HG03103 (cell line): ENCODE measurements at regions not wholly inside any gene's neighbourhood (a gene's known extent, or its start where the extent isn't known, plus 50 kb on each side); places are given as distances from the start of the nearest gene placed in this dataset.

Source experiments
- ATAC-seq: cut with Tn5 transposase; IDR thresholded peaks from one replicate; pipeline ENCODE4 v1.9.1; 2021; ENCODE audit warnings: low read depth; ENCODE audit not compliant: unreplicated experiment

DNA sequence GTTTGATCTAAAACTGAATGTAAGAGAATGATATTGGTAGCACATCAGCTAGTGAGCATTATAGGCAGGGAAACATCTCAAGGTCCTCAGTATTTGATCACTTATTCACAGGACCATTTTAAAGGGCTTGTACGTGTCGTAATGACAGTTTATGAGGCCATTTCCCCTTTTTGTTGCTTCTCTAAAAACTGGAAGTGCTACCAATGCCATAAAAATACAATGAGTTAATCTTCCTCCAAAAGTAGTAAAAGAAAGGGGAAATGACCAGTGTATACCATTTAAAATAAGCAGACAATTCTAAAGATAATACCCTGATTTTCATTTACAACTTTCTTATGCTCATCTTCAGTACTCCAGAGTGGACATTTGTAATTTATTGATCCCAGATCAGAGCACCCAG is 285.8 kb upstream of the PCSK5 start:
- no peak for ATAC-seq

DNA sequence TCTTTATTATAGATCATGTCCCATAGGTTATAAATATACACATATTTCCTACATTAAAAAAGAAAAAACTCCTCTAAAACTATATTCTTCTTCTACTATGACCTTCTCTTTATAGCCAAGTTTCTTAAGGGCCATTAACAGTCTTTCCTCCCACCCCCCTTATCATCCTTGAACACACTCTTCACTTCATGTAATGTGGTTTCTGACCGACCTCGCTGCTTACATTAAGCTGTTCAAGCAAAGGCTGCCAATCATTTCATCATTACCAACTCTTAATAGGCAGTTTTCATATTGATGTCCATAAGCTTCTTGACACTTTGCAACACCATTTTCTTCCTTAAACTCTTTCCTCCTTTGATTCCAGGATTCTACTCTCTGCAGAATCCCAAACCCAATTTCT is 283.0 kb upstream of the PCSK5 start:
- ATAC-seq, result no peak

DNA sequence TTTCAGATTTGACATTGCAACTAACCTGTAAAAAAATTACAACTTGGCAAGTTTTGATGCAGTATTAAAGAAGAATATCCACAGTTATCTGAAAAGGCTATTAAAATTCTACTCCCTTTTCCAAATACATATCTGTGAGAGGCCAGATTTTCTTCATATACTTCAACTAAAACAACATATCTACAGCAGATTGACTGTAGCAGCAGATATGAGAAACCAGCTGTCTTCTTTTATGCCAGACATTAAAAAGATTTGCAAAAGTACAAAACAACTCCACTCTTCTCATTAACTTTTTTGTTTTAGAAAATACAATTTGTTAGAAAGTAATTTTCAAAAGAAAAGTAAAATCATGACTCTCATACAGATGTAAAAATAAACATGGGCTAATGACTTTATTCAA is 281.1 kb upstream of the PCSK5 start:
- ATAC-seq, result no peak

DNA sequence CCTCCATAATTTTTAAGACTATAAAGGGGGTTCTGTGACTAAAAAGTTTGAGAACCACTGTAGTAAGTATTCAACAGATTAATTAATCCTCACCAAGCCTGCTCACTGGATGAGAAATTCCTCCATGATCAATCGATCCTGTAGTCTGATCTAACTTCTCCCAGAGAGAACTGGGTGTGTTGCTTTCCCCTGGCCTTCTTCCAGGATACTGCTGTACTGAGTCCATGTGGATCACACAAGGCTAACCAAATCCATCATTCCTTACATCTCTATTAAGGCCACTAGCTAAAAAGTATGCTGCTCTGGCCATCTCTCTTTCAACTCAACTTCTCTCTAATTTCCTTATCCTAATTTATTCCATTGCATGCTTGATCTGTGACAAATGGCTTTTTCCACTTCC is 280.2 kb upstream of the PCSK5 start:
- ATAC-seq, result no peak

DNA sequence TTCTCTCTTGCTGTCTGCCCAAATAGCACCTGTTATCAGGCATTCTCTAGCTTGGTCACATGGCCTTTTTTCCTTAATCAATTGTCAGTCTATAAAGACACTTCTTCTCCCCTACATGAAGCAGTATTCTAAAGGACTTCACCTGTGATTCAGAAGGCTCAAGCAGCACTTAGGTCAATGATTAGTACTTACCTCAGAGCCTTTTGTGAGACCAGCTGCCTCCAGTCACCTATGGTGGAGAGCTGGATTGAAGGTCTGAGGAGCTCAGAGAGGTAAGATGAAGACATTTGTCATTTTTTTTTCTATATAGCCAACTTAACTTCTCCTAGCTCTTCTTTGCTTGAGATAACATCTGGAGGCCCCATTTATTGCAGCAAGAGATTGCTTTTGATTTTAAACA is 278.3 kb upstream of the PCSK5 start:
- ATAC-seq, result no peak

DNA sequence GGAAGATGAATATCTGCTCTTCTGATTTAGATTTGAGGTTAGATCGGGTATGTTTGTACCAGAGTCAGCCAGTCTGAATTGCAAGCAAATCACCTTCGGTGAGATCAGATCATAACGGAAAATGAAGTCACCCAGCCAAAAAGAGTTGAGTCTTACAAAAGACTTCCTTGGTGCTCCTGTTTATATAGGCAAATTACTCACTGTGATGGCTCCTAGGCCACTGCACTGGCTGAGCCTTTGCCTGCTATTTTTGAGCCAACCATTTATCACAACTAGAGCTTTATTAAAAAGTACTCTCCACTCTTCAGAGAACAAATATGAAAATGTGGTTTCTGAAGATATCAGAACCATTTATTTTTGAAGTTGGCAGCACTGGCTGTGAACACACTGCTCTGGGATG is 277.7 kb upstream of the PCSK5 start:
- ATAC-seq, result no peak

DNA sequence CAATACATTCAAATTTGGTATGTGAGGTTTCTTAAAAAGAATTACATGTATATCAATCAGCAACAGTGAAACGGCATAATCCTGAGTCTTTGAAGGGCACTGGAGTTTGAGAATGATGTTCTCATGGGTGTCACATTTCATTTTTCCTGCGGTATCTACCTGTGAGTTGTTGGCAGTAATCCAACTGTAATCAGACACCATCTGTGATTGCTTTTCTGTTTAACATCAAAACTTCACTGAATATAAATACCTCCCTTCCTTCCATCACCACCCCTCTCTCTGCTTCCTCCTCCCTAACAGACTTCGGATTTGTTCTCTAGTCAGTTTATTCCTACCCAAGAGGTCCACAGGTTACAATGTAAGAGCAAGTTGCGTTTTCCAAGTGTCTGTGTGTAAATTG is 275.2 kb upstream of the PCSK5 start:
- ATAC-seq, result no peak

DNA sequence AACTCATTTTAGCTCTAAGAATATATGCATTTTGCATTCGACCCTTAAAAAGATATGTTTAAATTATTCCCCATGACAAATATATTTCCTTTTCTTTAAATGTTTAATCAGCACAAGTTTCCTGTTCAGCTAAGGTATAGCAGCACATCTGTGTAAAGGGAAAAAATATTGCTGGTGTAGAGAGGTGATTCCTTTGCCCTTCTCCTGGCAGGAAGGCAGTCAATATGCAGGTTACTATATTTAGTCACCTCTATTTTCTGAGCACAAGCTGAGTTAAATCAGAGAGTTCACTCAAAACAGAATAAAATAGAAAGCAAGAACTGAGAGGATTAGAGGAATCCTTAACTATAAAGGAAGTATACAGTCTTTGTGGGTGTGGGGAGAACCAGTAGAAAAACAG is 274.4 kb upstream of the PCSK5 start:
- ATAC-seq, result no peak

DNA sequence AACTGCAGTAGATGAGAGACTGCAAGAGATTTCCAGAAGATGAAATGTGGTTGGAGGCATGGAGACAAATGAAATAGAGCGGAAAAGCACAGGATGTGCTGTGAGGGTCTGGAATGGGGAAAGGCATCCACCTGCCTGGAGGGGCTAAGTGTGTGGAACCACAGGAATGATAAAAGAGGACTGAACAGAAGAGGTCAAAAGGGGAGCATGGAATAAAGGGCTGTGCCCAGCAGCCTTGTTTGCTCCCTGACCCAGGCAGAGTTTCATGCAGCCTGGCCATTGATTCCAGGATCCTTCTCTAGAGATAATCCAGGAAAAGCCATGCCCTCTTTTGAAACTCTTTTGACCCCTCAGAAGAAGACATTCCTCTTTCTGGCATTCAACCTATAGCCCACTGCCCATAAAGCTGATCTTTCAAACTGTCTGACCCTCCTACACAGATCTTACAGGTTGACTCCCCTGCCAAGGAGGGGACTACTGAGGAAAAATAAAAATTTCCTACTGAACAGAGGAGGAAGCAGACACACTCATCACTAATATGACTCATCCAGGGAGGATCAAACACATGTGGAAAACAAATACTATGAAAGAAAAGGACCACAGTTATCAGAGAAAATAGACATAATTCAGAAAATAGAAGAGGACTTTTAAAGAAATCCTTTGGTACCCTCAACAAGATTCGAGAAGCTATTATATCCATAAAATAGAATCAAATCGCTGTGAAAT is 273.5 kb upstream of the PCSK5 start:
- no peak for ATAC-seq

DNA sequence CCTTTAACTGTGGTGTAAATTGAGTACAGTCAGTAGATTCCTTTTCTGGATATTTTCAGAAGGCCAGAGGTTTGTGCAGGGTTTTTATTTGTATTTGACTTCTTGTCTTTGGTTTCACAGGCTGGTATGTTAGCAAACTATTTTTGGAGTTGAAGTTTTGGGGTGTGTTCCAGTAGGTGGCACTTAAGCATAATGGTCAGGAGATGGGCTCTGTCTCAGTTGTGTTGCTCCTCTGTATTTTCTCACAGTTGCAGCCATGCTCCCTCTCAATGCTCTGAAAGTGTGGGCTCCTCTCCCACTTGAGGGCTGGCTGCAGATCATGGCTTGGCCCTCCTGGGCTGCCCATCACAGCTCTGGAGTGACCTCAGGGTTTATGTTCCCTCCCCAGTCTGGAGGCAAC is 267.0 kb upstream of the PCSK5 start:
- ATAC-seq, result no peak

DNA sequence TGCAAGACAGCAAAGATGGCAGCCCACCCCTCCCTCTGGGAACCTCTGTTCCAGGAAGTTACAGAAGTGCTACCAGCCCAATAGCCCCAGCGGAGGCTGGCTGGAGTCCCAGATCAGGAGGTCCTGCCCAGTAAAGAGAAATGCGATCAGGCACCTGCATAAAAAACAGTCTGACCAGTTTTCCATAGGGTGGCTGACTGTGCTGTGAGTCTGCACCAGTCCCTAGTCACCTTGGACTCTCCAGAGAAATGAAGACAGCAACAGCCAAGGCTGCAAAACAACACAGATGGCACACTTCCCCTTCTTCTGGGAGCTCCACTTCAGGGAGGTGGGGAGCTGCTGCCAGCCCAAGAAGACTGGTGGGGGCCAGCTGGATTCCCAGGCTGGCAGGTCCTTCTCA is 265.5 kb upstream of the PCSK5 start:
- ATAC-seq, result no peak

DNA sequence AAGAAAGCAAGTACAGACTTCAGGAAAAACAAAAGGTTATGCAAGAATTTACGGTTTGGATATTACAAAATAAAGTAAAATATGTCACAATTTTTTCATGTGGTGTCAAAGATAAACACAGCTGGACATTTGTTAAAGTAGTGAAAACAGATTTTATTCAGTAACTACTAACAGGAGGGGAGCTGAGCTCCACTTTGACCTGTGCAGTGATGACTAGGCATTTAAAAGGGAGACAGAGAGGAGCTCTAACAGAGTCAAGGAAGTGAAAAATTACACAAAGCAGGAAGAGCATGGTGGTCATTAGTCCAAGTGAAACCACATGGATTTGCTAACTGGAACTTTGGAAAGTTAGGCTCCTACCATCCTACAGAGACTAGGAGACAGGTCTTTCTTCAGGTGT is 263.6 kb upstream of the PCSK5 start:
- no peak for ATAC-seq

DNA sequence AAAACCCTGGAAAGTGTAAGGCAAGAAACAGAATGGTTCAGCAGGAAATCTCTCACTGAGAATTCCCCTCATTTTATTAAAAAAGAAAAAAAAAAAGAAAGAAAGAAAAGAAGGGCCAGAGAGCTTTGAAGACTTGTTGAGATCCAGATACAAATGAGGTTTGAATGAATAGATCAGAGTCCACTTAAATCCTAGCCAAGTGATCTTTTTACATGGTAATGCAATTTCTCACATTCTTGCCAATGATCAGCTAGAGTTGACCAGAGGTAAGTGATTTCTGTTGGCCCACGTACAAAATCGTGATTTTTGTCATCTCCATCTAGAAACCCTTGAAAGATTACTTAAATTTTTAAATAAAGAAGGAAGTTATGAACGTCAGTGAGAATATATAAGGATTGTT is 261.5 kb upstream of the PCSK5 start:
- ATAC-seq, result no peak

DNA sequence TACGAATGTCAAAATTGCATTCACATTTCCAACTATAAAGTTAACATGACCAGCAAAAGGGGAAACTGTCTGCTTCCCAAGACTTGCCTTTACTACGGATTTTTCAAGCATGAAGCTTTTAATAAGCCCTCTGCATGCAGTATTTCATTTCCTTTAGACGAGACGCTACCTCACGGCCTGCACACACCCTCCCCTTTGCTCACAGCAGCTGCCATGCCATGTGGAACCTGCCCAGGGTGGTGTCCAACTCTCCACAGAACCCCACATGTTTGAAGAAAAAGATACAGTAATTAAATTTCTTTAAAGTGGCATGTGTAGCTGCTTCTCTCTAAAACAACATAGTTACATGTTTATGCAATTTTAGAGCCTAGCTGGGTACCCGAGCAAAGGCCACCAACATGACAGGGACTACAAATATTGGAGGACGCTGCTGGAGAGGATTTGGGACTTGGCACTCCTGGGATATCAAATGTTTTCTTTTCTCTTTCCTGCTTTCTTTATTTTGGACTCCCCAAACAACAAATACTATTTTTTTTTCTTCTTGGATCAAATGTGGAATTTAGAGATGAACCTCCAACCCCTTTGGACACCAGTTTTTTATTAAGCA is 256.9 kb upstream of the PCSK5 start:
- ATAC-seq, result no peak

DNA sequence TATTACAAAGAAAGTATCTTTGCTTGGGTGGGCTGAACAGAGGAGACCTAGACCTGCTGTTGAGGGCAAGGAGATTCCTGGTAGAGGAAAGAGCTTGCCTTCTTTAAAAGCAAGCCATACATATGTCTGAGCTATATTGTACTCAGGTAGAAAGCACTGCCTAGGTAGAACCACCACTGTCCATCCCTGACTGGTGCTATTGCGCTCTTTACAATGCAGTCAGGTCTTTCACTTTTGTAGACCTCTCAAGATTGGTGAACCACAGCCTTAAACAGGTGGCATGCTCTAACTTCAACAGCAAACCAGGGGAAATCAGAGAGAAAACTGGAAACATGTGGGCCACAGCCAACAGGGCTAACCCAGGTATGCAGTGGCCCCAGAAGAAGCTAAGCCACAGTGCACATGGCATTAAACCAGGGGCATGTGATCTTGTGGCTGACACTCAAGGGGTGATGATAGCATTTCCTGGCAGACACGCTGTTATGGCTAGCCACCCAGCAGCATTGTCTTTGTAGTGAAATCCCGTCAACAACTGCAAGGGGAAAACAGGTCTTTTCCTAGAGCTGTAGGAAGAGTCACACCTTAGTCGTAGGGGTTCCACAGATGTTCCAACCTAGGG is 253.9 kb upstream of the PCSK5 start:
- ATAC-seq, result no peak

DNA sequence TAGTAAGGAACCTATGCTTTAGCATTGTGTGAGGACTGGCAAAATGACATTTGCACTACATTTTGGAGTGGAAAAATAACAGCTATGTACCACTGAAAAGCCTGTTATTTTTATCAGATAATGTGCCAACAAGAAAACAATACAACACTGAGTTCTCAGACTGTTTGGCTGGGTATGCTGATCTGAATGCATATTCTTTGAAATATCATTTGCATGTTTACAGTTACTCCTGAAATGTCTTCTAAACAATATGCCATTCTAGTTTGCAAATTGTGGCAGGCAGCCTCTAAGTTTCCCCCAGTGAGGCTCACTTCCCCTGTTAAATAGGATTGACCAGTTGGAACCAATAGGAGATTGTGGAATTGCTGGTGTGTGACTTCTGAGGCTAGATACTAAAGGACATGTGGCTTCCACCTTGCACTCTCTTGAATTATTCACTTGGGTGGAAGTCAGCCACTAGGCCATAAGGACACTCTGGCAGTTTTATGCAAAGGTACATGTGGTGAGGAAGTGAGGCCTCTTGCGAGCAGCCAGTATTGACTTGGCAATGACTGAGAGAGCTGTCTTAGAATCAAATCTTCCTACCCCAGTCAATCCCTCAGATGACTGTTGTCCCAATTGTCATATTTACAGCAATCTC is 250.4 kb upstream of the PCSK5 start:
- ATAC-seq, result no peak

DNA sequence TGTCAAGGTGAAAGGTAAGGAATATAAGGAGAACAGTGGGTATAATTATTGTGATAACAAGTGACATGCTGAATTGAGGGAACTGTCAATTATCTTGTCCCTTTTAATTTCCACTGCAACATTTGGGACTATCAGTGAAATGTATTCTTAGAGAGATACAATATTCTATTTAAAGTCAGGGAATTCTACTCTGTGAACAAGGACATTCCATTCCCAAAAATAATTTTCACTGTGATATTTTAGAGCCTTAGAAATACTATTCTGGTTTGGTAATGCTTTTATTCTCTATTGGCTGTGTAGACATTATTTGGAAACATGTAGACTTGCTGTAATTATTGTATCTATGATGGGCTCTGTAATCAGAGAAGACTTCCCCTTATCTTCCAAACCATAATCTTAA is 248.0 kb upstream of the PCSK5 start:
- no peak for ATAC-seq

DNA sequence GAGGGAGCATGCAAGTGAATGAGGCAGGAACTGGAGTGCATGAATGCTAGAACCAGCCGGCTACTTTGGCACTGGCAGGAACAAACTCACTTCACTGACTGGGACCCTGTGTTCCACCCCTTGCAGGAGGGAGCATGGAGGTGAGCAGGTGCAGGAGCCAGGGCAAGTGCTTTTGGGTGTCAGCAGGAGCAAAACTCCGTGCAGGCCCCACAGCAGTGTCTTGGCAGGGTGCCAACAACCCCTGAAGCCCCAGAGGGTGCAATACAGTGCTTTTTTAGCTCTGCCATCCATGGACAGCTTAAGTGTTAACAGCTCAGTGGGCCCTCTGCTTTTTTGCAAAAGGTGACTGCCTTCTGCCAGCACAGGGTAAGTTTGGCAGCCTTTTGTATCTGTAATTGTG is 245.8 kb upstream of the PCSK5 start:
- ATAC-seq, result no peak

DNA sequence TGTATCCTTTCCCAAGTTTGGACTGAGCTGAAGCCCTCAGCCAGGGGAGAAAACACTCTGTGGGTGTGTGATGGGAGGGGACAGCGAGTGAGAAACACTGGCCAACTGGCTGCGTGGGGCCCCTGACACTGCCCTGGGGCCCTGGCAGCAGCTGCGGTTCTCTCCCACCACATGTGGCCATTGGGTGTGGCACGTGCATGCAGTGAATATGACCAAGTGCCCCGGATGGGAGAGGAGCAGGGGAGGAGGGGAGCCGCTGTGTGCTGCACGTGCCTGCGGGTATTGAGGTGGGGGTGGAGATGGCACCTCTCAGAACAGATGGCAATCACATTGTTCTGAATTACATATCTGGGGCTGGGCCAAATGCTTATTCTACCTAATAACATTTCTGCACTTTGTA is 242.4 kb upstream of the PCSK5 start:
- ATAC-seq, result no peak

DNA sequence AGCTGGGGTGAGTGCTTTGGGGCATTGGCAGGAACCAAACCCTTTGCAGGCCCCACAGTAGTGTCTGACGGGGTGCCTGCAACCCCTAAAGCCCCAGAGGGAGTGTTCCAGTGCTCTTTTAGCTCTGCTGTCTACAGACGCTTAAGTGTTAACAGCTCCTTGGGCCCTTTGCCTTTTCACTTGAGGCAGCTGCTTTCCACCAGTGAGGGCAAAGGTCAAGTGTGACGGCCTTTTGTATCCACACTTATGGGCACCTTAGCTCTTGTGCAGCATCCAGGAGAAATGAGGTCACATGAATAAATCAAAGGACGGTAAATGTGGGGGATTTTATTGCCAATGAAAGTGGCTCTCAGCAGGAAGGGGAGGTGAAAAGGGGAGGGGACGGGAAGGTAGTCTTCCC is 241.4 kb upstream of the PCSK5 start:
- ATAC-seq, result no peak

DNA sequence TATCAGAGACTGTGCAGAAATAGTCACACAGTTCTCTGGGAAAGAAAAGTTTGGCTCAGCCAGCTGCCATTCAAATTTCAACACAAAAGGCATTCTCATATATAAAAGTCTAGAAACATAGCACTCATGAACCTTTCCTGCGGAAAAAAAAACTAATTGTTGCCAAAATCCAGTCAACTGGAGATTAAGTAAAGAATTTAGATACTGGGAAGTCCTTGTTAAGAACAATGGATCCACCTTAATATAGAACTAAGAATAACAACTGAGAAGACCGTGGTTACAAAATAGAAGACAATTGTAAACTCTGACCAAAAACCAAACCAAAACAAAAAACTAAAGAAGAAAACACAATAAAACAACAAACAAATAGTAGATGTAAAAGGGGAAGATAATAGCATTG is 238.8 kb upstream of the PCSK5 start:
- no peak for ATAC-seq

DNA sequence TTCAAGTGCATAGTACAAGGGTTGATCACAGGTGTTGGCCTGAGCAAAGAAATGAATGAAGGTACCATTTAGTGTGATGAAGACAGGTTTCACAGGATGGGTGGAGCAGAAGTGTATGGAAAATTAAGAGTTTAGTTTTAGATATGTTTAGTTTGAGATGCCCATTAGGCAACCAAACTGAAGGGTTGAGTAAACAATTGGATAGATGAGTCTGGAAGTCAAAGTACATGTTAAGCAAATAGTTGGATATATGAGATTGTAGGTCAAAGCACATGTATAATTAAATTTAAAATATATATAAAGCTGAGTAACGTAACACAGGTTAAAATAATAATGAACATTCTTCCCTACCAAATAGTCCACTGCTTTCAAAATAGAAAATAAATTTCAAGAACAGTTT is 237.1 kb upstream of the PCSK5 start:
- ATAC-seq, result no peak
